HG03045 (cell line): ENCODE measurements at regions not wholly inside any gene's neighbourhood (a gene's known extent, or its start where the extent isn't known, plus 50 kb on each side); places are given as distances from the start of the nearest gene placed in this dataset.

Experiments used
- ATAC-seq: cut with Tn5 transposase; IDR thresholded peaks from one replicate; pipeline ENCODE4 v1.9.1; 2021; ENCODE audit warnings: mild to moderate bottlenecking, moderate library complexity; ENCODE audit not compliant: unreplicated experiment

DNA sequence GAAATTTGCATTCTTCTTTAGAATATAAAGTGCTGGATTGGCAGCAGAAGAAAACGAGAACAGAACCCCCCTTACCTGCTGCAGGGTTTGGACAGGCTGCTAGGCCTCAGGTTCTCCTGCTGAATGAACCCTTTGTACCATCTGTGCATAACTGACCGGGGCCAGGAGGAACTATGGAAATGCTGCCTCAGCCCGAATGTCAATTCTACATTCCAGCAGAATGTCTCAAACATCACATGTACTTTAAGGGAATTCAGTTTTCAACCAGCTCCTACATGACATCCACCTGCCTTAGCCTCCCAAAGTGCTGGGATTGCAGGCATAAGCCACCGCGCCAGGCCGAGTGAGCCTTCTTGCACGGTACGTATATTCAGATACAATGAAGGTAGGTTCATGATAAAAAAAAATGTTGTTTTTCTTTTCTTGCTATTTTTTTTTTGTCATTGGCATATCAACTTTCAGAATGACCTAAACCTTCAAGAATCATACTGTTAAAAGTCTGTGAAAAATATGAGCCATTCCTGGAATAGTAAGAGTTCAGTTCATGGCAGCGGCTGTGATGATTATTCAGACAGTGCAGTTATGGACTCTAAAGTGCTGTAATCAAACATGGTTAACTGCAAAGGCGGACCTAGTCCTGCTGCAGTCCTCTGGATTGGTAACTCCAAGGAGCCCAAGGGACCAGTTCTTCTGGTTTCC, 84.4 kb upstream of the TNS3 start:
- no peak for ATAC-seq

- ATAC-seq, result no peak
These were observed 82.8 kb upstream of the TNS3 start for GRCh38 chr7:47664650-47665195.

DNA sequence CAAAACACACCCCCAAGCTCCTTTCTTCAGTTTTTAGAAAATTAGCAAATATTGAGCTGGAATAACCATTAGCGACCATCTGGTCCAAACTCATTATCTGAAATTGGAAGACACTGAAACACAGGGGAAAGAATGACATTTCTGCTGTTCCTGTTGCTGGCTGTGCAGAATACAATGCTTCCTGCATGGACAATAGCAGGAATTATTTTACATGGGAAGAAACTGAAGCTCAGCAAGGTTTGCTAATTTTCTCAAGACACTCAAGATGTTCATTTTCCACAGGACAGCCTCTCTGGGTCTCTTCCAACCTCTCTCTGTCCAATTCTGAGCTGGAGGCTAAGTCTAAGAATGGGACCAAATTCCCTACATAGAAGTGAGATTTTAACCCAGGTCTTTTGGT, 81.9 kb upstream of the TNS3 start:
- ATAC-seq, result no peak

- ATAC-seq, result no peak
These were observed 81.3 kb upstream of the TNS3 start for GRCh38 chr7:47663213-47663612.

GRCh38 chr7:47661051-47661714, 79.3 kb upstream of the TNS3 start:
- no peak for ATAC-seq

- no peak for ATAC-seq
These were observed 78.0 kb upstream of the TNS3 start for GRCh38 chr7:47659664-47660462.

DNA sequence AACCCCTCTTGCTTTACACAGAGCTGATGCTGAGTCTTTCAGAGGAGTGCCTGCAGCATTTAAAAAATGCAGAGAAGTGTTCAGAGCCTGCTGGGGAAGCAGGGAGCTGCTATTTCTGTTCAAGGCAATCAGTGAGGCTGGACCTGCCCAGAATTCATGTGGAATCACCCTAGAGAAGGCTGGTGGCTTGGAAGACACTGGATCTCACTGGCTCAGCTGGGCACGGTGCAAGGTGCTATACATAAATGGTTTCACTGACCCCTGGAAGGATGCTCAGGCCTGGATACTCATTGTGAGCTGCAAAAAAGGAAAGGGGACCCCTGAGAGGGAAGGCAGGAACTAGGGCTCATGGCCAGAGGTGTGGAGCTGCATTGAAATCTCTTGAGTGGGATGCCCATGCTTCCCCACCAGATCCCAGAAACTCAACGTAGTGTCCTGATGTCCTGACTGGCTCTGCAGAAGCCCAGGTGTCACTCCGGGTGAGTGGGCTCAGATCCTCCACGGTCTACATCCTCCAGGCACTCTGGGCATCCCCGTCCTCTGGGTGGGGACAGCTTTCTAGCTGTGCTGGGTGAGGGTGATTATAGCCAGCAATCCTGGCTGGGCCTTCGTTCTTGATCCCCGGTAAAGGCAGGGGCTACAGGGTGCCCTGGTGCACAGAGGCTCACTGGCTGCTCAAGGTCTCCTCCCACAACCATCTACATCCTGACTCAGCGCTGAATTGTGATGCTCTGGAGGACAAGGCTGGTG, 77.2 kb upstream of the TNS3 start:
- no peak for ATAC-seq

GRCh38 chr7:47657126-47657525, 75.2 kb upstream of the TNS3 start:
- ATAC-seq, result no peak

DNA sequence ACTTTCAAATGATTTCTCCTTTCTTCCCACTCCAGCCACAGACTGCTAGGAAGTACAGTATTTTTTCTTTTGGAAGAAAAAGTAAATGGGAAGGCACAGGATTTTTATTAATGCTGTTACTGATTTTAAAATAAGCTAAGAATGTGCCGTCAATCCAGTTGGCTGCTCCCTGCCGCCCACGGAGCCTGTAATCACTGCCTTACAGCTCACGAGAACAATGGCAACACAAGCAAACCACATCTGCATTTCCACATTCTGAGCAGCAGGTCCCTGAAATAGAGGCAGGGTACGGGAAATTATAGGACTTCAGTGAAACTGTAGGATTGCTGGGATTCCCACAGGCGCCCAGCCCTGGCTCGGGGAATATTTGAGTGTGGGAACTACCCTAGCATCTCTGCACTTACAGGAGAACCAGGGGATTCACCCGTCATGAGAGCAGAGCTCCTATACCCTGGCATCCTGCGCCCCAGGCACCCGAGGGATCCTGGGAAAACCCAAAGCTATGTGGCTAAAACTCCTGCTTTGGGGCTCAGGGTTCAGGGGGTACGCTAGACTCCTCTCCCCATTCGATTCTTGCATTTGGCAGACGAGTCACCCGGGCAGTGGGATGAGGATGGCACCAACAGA, 72.9 kb upstream of the TNS3 start:
- ATAC-seq, result no peak

- ATAC-seq, result no peak
These were observed 71.9 kb upstream of the TNS3 start for GRCh38 chr7:47653550-47654411.

GRCh38 chr7:47652591-47652990, 70.7 kb upstream of the TNS3 start:
- no peak for ATAC-seq

DNA sequence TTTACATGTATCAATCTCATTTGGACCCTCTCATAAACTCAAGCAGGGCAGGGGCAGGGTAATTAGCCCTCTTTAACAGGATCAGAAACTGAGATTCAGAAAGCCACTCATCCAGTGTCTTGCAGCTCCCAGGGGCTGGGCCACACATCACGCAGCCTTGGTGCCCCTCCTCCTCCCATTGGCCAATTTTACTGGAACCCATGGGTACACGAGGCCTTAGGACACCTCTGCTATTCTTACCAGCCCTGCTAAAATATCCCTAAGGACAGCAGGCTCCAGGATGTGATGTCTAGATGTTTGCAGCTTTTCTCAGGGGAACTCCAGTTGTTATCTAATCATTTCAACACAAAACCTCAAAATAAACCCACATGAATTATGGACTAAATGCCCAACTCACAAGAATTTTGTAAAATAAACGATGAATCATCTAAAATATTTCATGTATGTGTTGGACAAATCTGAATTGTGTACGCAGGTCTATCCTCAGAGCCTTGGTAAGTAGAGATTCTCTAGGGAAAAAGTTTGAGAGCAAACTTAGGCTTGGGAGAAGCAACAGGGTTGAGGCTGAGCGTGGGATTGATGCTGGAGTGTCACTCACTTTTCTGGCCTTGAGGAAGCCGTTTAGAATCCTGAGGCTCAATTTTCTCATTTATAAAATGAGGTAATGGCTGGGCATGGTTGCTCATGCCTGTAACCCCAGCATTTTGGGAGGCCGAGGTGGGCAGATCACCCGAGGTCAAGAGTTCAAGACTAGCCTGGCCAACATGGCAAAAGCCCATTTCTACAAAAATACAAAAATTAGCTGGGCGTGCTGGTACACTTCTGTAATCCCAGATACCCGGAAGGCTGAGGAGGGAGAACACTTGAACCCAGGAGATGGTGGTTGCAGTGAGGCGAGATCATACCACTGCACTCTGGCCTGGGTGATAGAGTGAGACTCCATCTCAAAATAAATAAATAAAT, 69.7 kb upstream of the TNS3 start:
- ATAC-seq, result no peak

- ATAC-seq, result no peak
These were observed 68.0 kb upstream of the TNS3 start for GRCh38 chr7:47649919-47650318.

DNA sequence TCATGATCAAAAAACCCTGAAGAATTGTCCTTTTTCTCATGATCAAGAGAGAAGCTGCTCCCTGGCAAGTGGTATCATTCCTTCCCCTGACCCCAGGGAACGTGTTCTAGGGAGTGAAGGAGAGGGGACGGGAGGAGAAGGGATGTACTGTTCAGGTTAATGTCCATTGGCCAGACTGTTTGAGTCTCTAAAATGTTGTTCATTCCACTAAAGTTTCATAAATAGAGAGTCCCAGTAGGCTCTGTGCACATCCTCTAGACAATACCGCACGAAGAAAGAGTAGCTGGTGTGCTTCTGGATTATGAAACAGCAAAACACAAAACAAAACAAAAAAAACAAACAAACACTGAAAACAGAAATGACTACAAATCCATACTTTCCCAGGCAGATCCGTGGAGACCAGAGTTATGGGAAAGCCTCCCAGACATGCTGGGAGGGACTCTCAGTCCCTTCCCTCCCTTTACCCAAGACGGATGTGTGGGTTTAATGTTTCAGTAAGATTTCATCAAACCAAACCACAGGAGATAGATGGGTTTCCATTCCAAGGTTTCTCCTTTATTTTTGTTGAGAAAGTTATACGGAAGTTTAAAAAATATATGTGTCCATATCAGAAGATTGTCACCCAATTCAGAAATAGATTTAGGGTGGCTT, 66.5 kb upstream of the TNS3 start:
- no peak for ATAC-seq

DNA sequence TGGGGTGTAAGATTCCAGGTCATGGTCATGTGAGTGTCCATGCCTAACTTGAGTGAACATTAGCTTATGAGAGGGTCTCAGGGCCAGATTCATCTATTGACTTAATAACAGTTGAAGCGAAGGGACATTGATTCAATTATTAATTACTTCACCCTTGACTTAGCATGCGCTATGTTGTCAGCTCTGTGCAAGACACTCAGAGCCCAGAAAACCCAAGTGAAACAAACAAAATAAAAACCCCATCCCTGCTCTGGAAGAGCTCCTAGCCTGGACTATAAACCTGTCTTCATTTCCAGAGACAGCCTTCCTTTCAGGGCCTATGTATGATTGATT, 66.0 kb upstream of the TNS3 start:
- ATAC-seq, result no peak

GRCh38 chr7:47647181-47647917, 65.4 kb upstream of the TNS3 start:
- ATAC-seq, result no peak

DNA sequence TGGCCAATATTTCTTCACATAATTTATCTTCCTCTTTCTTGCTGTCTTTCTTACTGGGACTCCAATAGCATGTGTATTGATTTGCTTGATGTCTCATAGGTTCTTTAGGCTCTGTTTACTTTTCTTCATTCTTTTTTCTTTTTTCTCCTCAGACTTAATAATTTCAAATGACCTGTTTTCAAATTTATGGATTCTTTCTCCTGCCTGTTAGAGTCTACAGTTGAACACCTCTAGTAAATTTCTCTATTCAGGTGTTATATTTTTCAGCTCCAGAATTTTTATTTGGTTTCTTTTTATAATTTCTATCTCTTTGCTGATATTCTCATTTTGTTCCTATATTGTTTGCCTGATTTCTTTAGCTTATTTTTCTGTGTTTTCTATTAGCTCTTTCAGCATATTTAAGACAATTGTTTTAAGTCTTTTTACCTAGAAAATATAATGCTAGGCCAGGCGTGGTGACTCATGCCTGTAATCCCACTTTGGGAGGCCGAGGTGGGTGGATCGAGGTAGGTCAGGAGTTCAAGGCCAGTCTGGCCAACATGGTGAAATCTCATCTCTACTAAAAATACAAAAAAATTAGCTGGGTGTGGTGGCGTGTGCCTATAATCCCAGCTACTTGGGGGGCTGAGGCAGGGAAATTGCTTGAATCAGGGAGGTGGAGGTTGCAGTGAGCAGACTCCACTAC, 61.9 kb upstream of the TNS3 start:
- ATAC-seq, result no peak
